ENCODE measurements at regions not wholly inside any gene's neighbourhood (a gene's known extent, or its start where the extent isn't known, plus 50 kb on each side); places are given as distances from the start of the nearest gene placed in this dataset.

GRCh38 chr6:50102676-50103075 is 52.9 kb upstream of the DEFB112 start:
- Histone ChIP-seq H3K4me3 (no peak overlapping the region), H3K36me3 (no peaks in the 10 kb centered on the region), H3K4me1 (no peaks in the 10 kb centered on the region), H3K27me3 (no peaks in the 10 kb centered on the region), H3K9me3 (no peaks in the 10 kb centered on the region), H3K27ac (no peak overlapping the region)
- ATAC-seq (no peak), DNase-seq (no peak)
- TF ChIP-seq CTCF (IDR thresholded peaks at IDR 0.05) = no peak
- intact Hi-C loops (cut with DNase I) = no loop called here

- intact Hi-C loops (cut with DNase I) = no loop called here
- no peaks in the 10 kb centered on the region for H3K27me3 ChIP-seq
- no peak overlapping the region for H3K4me3 ChIP-seq
- no peaks in the 10 kb centered on the region for H3K9me3 ChIP-seq
- DNase-seq (no peak), ATAC-seq (no peak)
- no peak overlapping the region for H3K27ac ChIP-seq
- no peaks in the 10 kb centered on the region for H3K4me1 ChIP-seq
- H3K36me3 ChIP-seq = no peaks in the 10 kb centered on the region
- TF ChIP-seq CTCF (IDR thresholded peaks at IDR 0.05) = no peak
Observed at GRCh38 chr6:50110587-50110986, 60.9 kb upstream of the DEFB112 start.

GRCh38 chr6:50112981-50113857 is 63.5 kb upstream of the DEFB112 start:
- Histone ChIP-seq H3K36me3 (no peaks in the 10 kb centered on the region), H3K27me3 (no peaks in the 10 kb centered on the region), H3K4me1 (no peaks in the 10 kb centered on the region), H3K9me3 (no peaks in the 10 kb centered on the region), H3K27ac (no peak overlapping the region), H3K4me3 (no peak overlapping the region)
- ATAC-seq (no peak), DNase-seq (peak in 1 of 4 donors; percentile 25)
- intact Hi-C loops (cut with DNase I) = no loop called here
- TF ChIP-seq CTCF (IDR thresholded peaks at IDR 0.05) = no peak

GRCh38 chr6:50116390-50116789 is 66.7 kb upstream of the DEFB112 start:
- Histone ChIP-seq H3K36me3 (no peaks in the 10 kb centered on the region), H3K27ac (no peak overlapping the region), H3K27me3 (no peaks in the 10 kb centered on the region), H3K4me1 (no peaks in the 10 kb centered on the region), H3K9me3 (no peaks in the 10 kb centered on the region), H3K4me3 (no peak overlapping the region)
- intact Hi-C loops (cut with DNase I) = no loop called here
- DNase-seq (no peak), ATAC-seq (no peak)
- TF ChIP-seq CTCF (IDR thresholded peaks at IDR 0.05) = no peak

- intact Hi-C loops (cut with DNase I) = no loop called here
- ATAC-seq (peak; percentile 32), DNase-seq (no peak)
- Histone ChIP-seq H3K36me3 (no peaks in the 10 kb centered on the region), H3K27ac (no peak overlapping the region), H3K9me3 (no peaks in the 10 kb centered on the region), H3K4me1 (no peaks in the 10 kb centered on the region), H3K4me3 (no peak overlapping the region), H3K27me3 (no peaks in the 10 kb centered on the region)
- TF ChIP-seq CTCF (IDR thresholded peaks at IDR 0.05) = no peak
Observed at GRCh38 chr6:50116797-50117542, 67.2 kb upstream of the DEFB112 start.
